Vagina (tissue), 2 donors: ENCODE measurements at regions not wholly inside any gene's neighbourhood (a gene's known extent, or its start where the extent isn't known, plus 50 kb on each side); places are given as distances from the start of the nearest gene placed in this dataset.

Source experiments
- POLR2A ChIP-seq, 2 donors: fragments of 450-650 bp; IDR thresholded peaks; one replicate each; pipeline ENCODE4 v1.6.1; 2017; ENCODE audit warnings: antibody characterized with exemption in 2 of 2, mild to moderate bottlenecking in 2 of 2, moderate library complexity in 2 of 2
- POLR2AphosphoS5 ChIP-seq, 2 donors: sonication (generic); formaldehyde crosslinking; IDR thresholded peaks; one replicate each; pipeline ENCODE4 v1.9.0; 2017; ENCODE audit warnings: antibody characterized with exemption in 2 of 2, mild to moderate bottlenecking in 2 of 2, low read depth in 1 of 2; ENCODE audit not compliant: insufficient read depth in 1 of 2
- TF ChIP-seq, protein P1 (sequence below), 3 experiments: fragments of 450-650 bp in 2 of 3; fragments of 200-600 bp in 1 of 3; sonication (generic) in 1 of 3; IDR thresholded peaks; one replicate each; pipeline ENCODE4 v1.5.1; 2017 to 2019; ENCODE audit warnings: antibody characterized with exemption in 3 of 3, mild to moderate bottlenecking in 2 of 3, moderate library complexity in 2 of 3

DNA sequence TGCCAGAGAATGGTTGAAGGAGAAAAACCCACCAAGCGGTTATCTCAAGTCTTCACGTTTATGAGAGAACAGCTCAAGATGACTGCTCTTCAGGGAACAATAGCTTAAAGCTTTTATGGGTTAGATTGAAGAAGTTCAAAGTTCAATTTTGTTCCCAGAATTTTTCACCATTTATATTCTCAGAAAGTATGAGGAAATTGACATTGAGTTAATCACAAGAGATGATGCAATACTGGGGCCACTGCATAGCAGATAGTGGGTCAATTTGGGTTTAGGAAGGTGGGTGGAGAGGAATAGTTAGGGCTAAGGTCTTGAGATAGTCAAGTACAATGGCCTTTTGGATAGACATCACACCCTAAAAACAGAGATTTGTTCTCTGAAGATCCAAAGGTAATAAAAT lies 539.3 kb downstream of the SQOR start:
- TF ChIP-seq, protein P1, sequence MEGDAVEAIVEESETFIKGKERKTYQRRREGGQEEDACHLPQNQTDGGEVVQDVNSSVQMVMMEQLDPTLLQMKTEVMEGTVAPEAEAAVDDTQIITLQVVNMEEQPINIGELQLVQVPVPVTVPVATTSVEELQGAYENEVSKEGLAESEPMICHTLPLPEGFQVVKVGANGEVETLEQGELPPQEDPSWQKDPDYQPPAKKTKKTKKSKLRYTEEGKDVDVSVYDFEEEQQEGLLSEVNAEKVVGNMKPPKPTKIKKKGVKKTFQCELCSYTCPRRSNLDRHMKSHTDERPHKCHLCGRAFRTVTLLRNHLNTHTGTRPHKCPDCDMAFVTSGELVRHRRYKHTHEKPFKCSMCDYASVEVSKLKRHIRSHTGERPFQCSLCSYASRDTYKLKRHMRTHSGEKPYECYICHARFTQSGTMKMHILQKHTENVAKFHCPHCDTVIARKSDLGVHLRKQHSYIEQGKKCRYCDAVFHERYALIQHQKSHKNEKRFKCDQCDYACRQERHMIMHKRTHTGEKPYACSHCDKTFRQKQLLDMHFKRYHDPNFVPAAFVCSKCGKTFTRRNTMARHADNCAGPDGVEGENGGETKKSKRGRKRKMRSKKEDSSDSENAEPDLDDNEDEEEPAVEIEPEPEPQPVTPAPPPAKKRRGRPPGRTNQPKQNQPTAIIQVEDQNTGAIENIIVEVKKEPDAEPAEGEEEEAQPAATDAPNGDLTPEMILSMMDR (IDR thresholded peaks at IDR 0.05) = no peak
- TF ChIP-seq POLR2A (IDR thresholded peaks at IDR 0.05) (no peak), POLR2AphosphoS5 (IDR thresholded peaks at IDR 0.05; ENCODE audit: insufficient read depth in 1 of 2, low read depth in 1 of 2) (no peak)
